Fibroblast of skin of left biceps (primary cell): ENCODE measurements at regions not wholly inside any gene's neighbourhood (a gene's known extent, or its start where the extent isn't known, plus 50 kb on each side); places are given as distances from the start of the nearest gene placed in this dataset.
"Not testable (repeated sequence)": the region's sequence is repeated elsewhere in the genome, so short reads cannot be mapped to it uniquely, and the experiment has no call there.

Experiments used
- DNase-seq, 2 experiments: peaks; one replicate each; pipeline ENCODE4 v3.0.0-alpha.2; 2013; ENCODE audit warnings: low read depth in 2 of 2

DNA sequence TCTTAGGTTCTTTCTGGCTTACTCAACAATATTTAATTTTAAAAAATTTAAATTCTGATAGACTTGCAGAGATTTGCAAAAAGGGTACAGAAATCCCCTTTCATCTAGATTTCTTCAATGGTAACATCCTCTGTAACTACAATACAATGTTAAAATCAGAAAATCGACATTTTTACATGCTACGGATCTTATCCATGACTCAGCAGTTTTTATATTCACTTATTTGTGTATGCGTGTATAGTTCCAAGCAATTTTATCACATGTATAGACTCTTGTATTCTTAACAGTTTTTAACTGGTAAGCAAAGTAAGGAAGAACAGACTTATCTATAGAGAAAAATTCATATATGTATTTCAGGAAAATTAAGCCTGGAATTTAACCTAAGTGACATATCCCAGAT, 256.1 kb upstream of the MEX3C start:
- DNase-seq, result no peak

DNA sequence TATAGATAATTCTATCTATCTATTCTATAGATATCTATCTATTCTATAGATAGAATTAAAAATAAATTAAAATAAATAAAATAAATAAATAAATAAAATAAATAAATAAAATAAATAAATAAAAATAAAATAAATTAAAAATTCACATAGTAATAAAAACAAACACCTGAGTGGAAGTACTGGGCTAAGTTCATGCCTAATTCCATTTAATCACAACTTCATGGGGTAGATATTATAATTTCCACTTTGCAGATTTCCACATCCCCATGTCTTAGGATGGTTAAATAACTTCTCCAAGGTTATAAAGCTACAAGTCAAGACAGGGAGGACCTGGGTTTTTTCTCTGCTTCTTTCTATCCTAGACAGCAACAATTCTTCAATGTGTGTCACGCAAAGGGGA, 261.4 kb upstream of the MEX3C start:
- DNase-seq, result no peak

DNA sequence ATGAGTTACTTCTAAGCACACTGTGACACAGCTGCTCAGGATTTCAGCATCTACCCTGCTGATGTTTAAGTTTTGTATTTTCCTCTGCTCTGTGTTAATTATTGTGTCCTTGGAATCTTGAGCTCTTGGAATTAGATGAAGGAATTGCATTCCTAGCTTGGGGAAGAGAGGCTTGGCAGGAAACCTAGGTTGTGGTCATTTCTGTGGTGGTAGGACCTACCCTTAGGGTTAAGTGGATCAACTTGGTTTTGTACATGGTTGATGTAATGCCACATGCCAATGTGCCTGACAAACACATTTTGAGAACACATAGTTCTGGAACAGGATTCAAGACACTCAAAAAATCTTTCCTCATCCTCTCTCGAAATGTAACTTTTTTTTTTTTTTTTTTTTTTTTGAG, 264.5 kb upstream of the MEX3C start:
- no peak for DNase-seq

DNA sequence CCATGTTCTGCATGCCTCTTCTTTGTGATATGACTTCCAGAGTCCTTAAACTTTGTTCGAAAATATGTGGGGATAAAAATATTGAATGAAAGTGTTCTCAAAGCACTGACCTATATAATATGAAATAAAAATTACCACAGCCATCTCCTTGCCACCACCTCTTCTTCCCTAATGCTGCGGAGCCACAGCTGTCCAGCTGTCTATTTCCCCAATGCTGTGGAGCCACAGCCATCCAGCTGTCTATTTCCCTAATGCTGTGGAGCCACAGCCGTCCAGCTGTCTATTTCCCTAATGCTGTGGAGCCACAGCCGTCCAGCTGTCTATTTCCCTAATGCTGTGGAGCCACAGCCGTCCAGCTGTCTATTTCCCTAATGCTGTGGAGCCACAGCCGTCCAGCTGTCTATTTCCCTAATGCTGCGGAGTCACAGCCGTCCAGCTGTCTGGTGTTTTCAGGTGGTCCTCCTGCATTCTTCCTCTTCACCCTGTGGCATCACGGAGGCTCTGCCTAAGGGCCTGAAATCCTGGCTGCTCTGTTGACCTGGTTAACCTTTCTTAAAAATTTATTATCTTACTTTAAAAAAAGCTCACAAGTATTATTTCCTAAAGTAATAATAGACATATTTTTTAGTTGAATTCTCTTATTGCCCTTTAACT, 266.1 kb upstream of the MEX3C start:
- DNase-seq, result no peak

- no peak for DNase-seq
Observed at GRCh38 chr18:51478908-51479307, 281.4 kb upstream of the MEX3C start.

DNA sequence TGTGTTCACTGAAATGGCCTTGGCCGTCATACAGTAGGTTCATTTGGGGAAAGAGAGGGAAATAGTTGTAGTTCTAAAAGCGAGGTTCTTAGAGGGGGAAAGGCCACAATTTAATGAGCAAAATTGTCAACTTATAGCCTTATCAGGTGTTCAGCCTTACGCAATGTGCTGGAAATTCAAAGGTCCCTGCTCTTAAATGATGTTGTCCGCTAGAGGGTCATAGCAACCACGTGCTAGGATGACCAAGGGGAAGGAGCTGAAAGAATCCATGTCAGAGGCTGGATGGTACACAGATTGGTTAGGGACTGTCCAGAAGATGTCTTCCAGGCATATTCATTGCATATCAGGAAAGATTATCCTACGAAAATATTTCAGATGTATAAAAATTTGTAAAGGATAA, 282.3 kb upstream of the MEX3C start:
- no peak for DNase-seq

- DNase-seq, result no peak
Observed at GRCh38 chr18:51480407-51481261, 283.2 kb upstream of the MEX3C start.

GRCh38 chr18:51486735-51487366, 289.4 kb upstream of the MEX3C start:
- DNase-seq, result no peak

DNA sequence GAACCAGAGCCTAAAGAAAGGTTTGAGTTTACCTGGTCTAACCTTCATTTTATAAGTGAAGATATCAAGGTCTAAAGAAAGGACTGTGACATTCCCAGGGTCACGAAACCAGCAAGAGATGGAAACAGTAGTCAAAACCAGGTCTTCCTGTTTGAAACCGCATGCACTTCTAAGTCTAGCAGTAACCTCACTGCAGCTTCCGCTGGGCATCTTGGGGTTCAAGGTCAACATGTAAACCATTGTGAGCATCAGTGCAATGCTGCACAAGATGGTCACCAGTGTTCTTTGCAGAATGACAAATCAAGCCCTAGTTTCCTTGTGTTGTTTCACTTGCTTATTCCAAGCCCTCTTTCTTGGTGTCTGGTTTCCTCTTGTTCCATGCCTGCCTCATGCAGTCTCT, 292.9 kb upstream of the MEX3C start:
- no peak for DNase-seq

- no peak for DNase-seq
Observed at GRCh38 chr18:51490860-51491259, 293.4 kb upstream of the MEX3C start.

- no peak for DNase-seq
Observed at GRCh38 chr18:51491678-51492372, 294.3 kb upstream of the MEX3C start.

- no peak for DNase-seq
Observed at GRCh38 chr18:51498085-51498855, 300.8 kb upstream of the MEX3C start.

DNA sequence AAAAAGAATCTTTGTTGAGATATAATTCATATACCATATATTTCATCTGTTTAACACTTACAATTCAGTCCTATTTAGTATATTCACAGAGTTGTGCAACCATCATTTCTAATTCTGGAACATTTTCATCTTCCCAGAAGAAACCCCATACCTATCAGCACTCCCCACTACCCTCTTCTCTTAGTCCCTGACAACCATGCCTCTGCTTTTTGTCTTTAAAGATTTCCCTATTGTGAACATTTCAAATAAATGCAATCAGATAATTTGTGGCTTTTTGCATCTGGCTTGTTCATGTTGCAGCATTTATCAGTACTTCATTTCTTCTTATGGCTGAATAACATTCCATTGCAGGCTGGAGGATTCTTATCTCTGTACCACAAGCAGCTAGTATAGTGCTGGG, 305.9 kb upstream of the MEX3C start:
- DNase-seq, result no peak

DNA sequence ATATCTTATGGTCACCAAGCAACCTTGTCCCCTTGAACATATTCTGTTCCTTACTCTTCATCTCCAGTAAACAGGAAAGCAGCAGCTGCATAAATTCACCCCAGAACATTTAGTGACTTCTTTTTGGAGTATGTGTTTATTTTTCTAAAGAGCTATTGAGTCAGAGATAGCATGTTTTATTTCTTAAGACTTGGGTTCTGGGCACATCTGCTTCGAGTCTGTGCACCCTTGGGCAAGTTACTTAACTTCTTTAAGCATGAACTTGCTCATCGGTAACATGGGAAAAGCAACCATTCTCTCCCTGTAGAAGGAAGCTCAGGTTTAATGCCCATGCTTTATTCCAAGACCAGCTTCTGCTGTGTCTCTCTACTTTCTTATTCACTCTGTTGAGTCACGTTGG, 309.3 kb upstream of the MEX3C start:
- no peak for DNase-seq

DNA sequence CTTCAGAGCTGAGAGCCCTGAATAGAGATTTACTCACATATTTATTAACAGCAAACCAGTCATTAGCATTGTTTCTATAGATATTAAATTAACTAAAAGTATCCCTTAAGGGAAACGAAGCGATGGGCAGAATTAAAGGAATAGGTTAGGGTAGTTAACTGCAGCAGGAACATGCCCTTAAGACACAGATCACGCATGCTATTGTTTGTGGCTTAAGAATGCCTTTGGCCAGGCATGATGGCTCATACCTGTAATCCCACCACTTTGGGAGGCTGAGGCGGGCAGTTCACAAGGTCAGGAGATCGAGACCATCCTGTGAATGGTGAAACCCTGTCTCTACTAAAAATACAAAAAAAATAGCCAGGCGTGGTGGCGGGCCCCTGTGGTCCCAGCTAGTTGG, 310.9 kb upstream of the MEX3C start:
- DNase-seq, result not testable (repeated sequence)

GRCh38 chr18:51510020-51510419, 312.5 kb upstream of the MEX3C start:
- DNase-seq, result no peak

- DNase-seq, result no peak
Observed at GRCh38 chr18:51513517-51513916, 316.0 kb upstream of the MEX3C start.

DNA sequence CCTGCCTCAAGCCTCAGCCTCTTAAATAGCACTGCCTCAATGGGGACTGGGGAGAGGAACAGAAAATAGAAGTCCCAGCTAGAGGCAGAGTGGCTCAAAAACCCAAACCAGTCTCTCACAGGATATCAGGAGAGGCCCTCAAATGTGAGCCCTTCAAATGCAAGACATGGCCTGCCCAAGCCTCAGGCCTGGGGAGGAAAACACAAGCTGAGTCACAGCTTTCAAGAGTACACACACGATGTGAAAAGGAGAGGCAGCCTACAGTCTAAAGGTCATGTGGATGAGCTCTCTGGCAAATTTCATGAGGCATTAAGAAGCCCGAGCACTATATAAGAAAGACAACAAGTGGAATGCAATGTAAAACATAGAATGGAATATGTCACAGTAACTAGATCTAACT, 316.6 kb upstream of the MEX3C start:
- no peak for DNase-seq

- no peak for DNase-seq
Observed at GRCh38 chr18:51516478-51517038, 319.1 kb upstream of the MEX3C start.

DNA sequence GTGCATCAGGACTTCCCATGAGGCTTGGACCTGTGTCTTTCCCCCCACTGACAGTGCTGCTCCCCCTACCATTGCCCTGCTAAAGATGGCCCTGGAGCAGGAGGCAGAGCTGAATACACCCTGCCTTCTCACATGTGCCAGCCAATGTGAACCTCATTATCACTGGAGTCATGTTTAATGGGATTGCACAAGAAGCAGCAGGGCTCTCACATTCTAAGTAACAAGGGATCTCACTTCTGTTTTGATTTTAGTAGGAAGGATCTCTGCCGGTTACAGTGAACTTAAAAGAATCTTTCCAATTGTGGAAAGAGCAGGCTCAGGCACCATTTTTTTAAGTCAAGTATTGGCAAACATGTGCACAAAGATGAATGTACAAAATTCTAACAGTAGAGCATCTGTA, 322.1 kb upstream of the MEX3C start:
- DNase-seq, result no peak

DNA sequence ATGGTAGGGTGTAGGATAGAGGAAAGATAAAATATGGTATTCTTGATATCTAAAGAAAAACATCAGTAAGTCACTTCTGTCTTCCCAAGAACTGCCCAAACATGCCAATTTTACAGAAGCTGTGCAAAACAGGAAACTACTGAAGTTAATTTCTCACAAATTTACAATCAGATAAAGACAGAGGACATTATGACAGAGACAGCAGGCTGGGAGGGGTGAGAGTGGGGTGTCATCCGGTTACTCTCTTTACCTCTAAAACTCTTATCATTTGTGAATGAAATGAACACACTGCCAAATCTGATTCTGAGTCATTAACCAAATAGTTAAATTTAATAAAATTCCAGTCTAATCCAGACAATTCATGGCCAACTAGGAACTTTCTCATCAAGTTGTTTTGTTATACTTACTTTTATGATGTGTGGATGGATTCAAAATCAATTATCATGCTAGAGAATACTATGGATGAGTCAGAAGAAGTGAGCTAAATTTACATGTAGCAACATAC, 323.2 kb upstream of the MEX3C start:
- no peak for DNase-seq
